AG09309 (cell line): ENCODE measurements at regions not wholly inside any gene's neighbourhood (a gene's known extent, or its start where the extent isn't known, plus 50 kb on each side); places are given as distances from the start of the nearest gene placed in this dataset.

Experiments used
- DNase-seq: peaks from one replicate; pipeline ENCODE4 v3.0.0-alpha.2; 2010; ENCODE audit warnings: low read depth
- H3K4me3 ChIP-seq: 2 replicates; pipeline ENCODE4 v1.5.1; 2011; ENCODE audit warnings: mild to moderate bottlenecking, low read depth, low read length, moderate library complexity; ENCODE audit not compliant: control insufficient read depth
- CTCF ChIP-seq: IDR thresholded peaks from 2 replicates; pipeline ENCODE4 v1.5.1; 2011; ENCODE audit warnings: mild to moderate bottlenecking, low read depth, low read length, inconsistent platforms; ENCODE audit not compliant: insufficient read depth, control insufficient read depth; ENCODE audit errors: missing control alignments

- no peak for DNase-seq
- no peak for TF ChIP-seq CTCF
- H3K4me3 ChIP-seq: no peak overlapping the region
Measured at GRCh38 chr5:17426104-17426749, 71.8 kb upstream of the TAF11L2 start.

- no peak for DNase-seq
- H3K4me3 ChIP-seq: no peak overlapping the region
- TF ChIP-seq CTCF: no peak
Measured at GRCh38 chr5:17428176-17428800, 69.7 kb upstream of the TAF11L2 start.

GRCh38 chr5:17429353-17429752, 68.7 kb upstream of the TAF11L2 start:
- H3K4me3 ChIP-seq: no peak overlapping the region
- DNase-seq: no peak
- no peak for TF ChIP-seq CTCF

- no peak for TF ChIP-seq CTCF
Measured at GRCh38 chr5:17430241-17430640, 67.8 kb upstream of the TAF11L2 start.

GRCh38 chr5:17431272-17432050, 66.6 kb upstream of the TAF11L2 start:
- H3K4me3 ChIP-seq: no peak overlapping the region
- no peak for DNase-seq
- TF ChIP-seq CTCF: no peak

More at GRCh38 chr5:17430241-17430640, 67.8 kb upstream of the TAF11L2 start:
- H3K4me3 ChIP-seq: no peak overlapping the region
- no peak for DNase-seq

GRCh38 chr5:17432569-17432968, 65.5 kb upstream of the TAF11L2 start:
- H3K4me3 ChIP-seq: no peak overlapping the region
- TF ChIP-seq CTCF: no peak
- DNase-seq: no peak
